Endothelial cell of umbilical vein (primary cell): ENCODE measurements at regions not wholly inside any gene's neighbourhood (a gene's known extent, or its start where the extent isn't known, plus 50 kb on each side); places are given as distances from the start of the nearest gene placed in this dataset.

Experiments
- BruUV-seq: library from RNA; stranded (reverse); fragments of 400-500 nt; replicated peaks from 2 replicates; lab custom pipeline; 2021; lab: Mats Ljungman, UMichigan
- CTCF ChIA-PET: fragments of 300-600, 350-600 bp; sonication (Branson Sonifier 250); formaldehyde crosslinking; loops from one replicate; lab custom pipeline; 2021; ENCODE audit warnings: antibody characterized with exemption, inconsistent platforms; lab: Charles Lee
- POLR2A ChIA-PET: fragments of 300-600, 350-600 bp; sonication (Branson Sonifier 250); formaldehyde crosslinking; loops from one replicate; lab custom pipeline; 2021; ENCODE audit warnings: antibody characterized with exemption, inconsistent platforms; lab: Charles Lee
- DNase-seq: peaks from one replicate; pipeline ENCODE4 v3.0.0-alpha.2; 2011; ENCODE audit warnings: low read depth, low spot score
- FAIRE-seq: peaks from 2 replicates; lab custom pipeline; 2011; peaks lifted over from hg19 to GRCh38; lab: Jason Lieb, UNC
- H2AFZ ChIP-seq: 2 replicates; pipeline ENCODE4 v1.6.0; 2012; ENCODE audit warnings: low read depth, low read length, control low read depth, inconsistent platforms
- H3K27ac ChIP-seq: 2 replicates; pipeline ENCODE4 v1.5.1; 2011; ENCODE audit warnings: low read depth, mild to moderate bottlenecking, control low read depth, low read length, moderate library complexity; ENCODE audit not compliant: insufficient read depth
- H3K27me3 ChIP-seq, 2 experiments: 2 replicates each; pipeline versions ENCODE4 v1.6.0 to v1.6.1; 2011; ENCODE audit warnings: low read length in 2 of 2, mixed read lengths in 1 of 2; ENCODE audit not compliant: control insufficient read depth in 2 of 2, insufficient read depth in 2 of 2
- H3K36me3 ChIP-seq, 2 experiments: 2 replicates in 1 of 2; 3 replicates in 1 of 2; pipeline ENCODE4 v1.5.1; 2011; ENCODE audit warnings: low read length in 2 of 2, mild to moderate bottlenecking in 1 of 2, moderate library complexity in 1 of 2; ENCODE audit not compliant: control insufficient read depth in 2 of 2, insufficient read depth in 2 of 2; ENCODE audit errors: extremely low read depth in 1 of 2
- H3K4me1 ChIP-seq: 3 replicates; pipeline ENCODE4 v1.5.1; 2011; ENCODE audit warnings: mild to moderate bottlenecking, low read length; ENCODE audit not compliant: control insufficient read depth, insufficient read depth; ENCODE audit errors: extremely low read depth
- H3K4me2 ChIP-seq: 2 replicates; pipeline ENCODE4 v1.6.1; 2011; ENCODE audit warnings: low read length, control low read depth, mixed read lengths; ENCODE audit not compliant: insufficient read depth
- H3K4me3 ChIP-seq, 3 experiments: fragments of 200-600 bp in 1 of 3; sonication (generic), shearing (Covaris generic) in 1 of 3; replicated peaks in 1 of 3; 2 replicates each; pipeline ENCODE4 v1.5.1; 2011 to 2016; ENCODE audit warnings: control low read depth in 3 of 3, low read length in 3 of 3, mild to moderate bottlenecking in 2 of 3, inconsistent platforms in 1 of 3, low read depth in 1 of 3, moderate library complexity in 1 of 3; ENCODE audit not compliant: insufficient read depth in 1 of 3
- H3K79me2 ChIP-seq: 2 replicates; pipeline ENCODE4 v1.6.0; 2012; ENCODE audit warnings: low read length, inconsistent platforms; ENCODE audit not compliant: control insufficient read depth, insufficient read depth
- H3K9ac ChIP-seq: replicated peaks from 2 replicates; pipeline ENCODE3; 2011; ENCODE audit warnings: low read length, control low read depth; ENCODE audit not compliant: insufficient read depth; ENCODE audit errors: extremely low read depth
- H3K9me1 ChIP-seq: replicated peaks from 3 replicates; pipeline ENCODE4 v1.6.0; 2011; ENCODE audit warnings: mild to moderate bottlenecking, low read length; ENCODE audit not compliant: control insufficient read depth, insufficient read depth; ENCODE audit errors: extremely low read depth
- H3K9me3 ChIP-seq: replicated peaks from 2 replicates; pipeline ENCODE4 v1.5.1; 2012; ENCODE audit warnings: low read length, inconsistent platforms; ENCODE audit not compliant: control insufficient read depth, insufficient read depth
- H4K20me1 ChIP-seq: replicated peaks from 2 replicates; pipeline ENCODE3; 2011; ENCODE audit warnings: mild to moderate bottlenecking, low read length; ENCODE audit not compliant: control insufficient read depth, insufficient read depth; ENCODE audit errors: extremely low read depth
- CTCF ChIP-seq, 2 donors: IDR thresholded peaks; 1 replicate in 1 of 2; 2 replicates in 1 of 2; pipeline ENCODE4 v1.5.1; 2011; ENCODE audit warnings: low read length in 2 of 2, mild to moderate bottlenecking in 2 of 2, moderate library complexity in 2 of 2, control low read depth in 1 of 2, inconsistent platforms in 1 of 2, low read depth in 1 of 2; ENCODE audit not compliant: insufficient read depth in 1 of 2; ENCODE audit errors: extremely low read depth in 1 of 2
- EZH2 ChIP-seq: IDR thresholded peaks from 2 replicates; pipeline ENCODE4 v1.6.1; 2012; ENCODE audit warnings: borderline replicate concordance, low read depth, mild to moderate bottlenecking, moderate library complexity, low read length, inconsistent platforms; ENCODE audit not compliant: severe bottlenecking
- FOS ChIP-seq: IDR thresholded peaks from 2 replicates; pipeline ENCODE4 v1.6.1; 2011; ENCODE audit warnings: mild to moderate bottlenecking, low read length, moderate library complexity, borderline replicate concordance; ENCODE audit not compliant: insufficient read depth
- GATA2 ChIP-seq: IDR thresholded peaks from 2 replicates; pipeline ENCODE4 v1.7.0; 2011; ENCODE audit warnings: low read depth, mild to moderate bottlenecking, moderate library complexity, mixed read lengths, low read length; ENCODE audit not compliant: insufficient read length, insufficient read depth
- JUN ChIP-seq: IDR thresholded peaks from 2 replicates; pipeline ENCODE4 v1.6.1; 2011; ENCODE audit warnings: borderline replicate concordance, low read depth; ENCODE audit not compliant: insufficient read length, insufficient read depth
- MAX ChIP-seq: IDR thresholded peaks from 2 replicates; pipeline ENCODE4 v1.6.1; 2011; ENCODE audit not compliant: insufficient read depth, insufficient read length
- MYC ChIP-seq: IDR thresholded peaks from one replicate; pipeline ENCODE4 v1.6.1; 2011; ENCODE audit warnings: mild to moderate bottlenecking, low read depth, low read length
- POLR2A ChIP-seq: IDR thresholded peaks from 2 replicates; pipeline ENCODE4 v1.6.1; 2012; ENCODE audit warnings: low read depth, mild to moderate bottlenecking, control low read depth, low read length
- POLR2AphosphoS5 ChIP-seq: IDR thresholded peaks from 2 replicates; pipeline ENCODE4 v1.6.1; 2012; ENCODE audit warnings: low read depth, mild to moderate bottlenecking, control low read depth, low read length, moderate library complexity; ENCODE audit not compliant: insufficient read depth
- dilution Hi-C: fragments of 300-500 bp; cut with MboI; formaldehyde crosslinking; loops from one replicate; pipeline ENCODE4 v1.15.0; 2019; ENCODE audit warnings: low sequenced_read_pairs; ENCODE audit not compliant: extremely low pct_ligation_motif_present
- intact Hi-C: fragments of 100-400 bp; cut with micrococcal nuclease; formaldehyde crosslinking; loops from one replicate; pipeline ENCODE4 v1.10.0; 2022

DNA sequence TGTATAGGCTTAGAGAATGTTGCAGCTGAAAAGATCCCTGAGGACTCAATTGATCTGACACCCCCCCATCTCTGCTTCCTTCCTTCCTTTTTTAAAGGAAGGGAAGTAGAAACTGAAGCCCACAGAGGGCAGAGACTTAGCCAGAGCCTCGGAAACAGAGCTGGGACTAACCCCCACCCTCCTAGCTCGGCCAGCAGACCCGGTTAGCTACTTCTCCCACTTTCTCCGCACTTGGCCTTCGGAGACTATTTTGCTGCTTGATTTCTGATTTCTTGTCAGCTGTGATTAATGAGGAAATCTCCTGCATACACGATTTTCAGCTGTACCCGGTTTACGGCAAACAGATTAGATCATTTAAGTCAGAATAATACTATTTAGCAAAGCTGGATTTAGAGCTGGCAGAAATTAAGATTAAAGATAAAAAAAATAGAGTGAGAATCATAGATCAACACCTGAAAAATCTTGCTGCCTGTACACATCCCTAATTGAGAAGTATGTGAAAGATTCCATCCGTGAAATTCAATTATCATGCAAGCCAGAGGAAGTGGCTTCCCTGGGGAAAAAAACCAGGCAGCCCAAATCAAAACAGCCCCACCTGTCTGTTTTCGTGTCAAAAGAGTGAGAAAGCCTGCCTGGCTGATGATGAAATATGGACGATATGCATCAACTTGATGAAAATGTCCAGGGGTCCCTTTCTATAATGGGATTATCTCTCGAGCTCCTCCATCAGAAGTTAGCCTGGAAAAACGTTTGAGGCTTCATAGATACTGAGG, 159.5 kb upstream of the SHB start:
- BruUV-seq: no TSS peak
- CTCF ChIA-PET: interaction anchor here (0.6 to 0.8 kb wide), 2 partner anchors 35 to 115 kb away, joined by 3 read pairs; no protein-coding TSS in a partner anchor
- Histone ChIP-seq H3K9ac (no peak overlapping the region), H3K27ac (no peak overlapping the region), H3K4me1 (no peaks in the 10 kb centered on the region), H2AFZ (no peak overlapping the region), H3K4me3 (no peak overlapping the region), H3K9me1 (no peaks in the 10 kb centered on the region), H4K20me1 (no peaks in the 10 kb centered on the region), H3K27me3 (peaks cover 20% of the 10 kb centered on the region in 2 experiments), H3K79me2 (no peaks in the 10 kb centered on the region), H3K9me3 (no peaks in the 10 kb centered on the region), H3K4me2 (no peak overlapping the region), H3K36me3 (no peaks in the 10 kb centered on the region)
- DNase-seq (no peak), FAIRE-seq (no peak)
- POLR2A ChIA-PET: no interaction called here
- TF ChIP-seq JUN: no peak
- TF ChIP-seq FOS: no peak
- no peak for TF ChIP-seq MYC
- no peak for TF ChIP-seq POLR2AphosphoS5
- no peak for TF ChIP-seq POLR2A
- TF ChIP-seq EZH2: no peak
- no peak for TF ChIP-seq GATA2
- TF ChIP-seq CTCF (IDR thresholded peaks at IDR 0.05; ENCODE audit: extremely low read depth in 1 of 2, insufficient read depth in 1 of 2, low read depth in 1 of 2, low read length in 2 of 2): no peak
- no peak for TF ChIP-seq MAX
- dilution Hi-C loops: no loop called here
- intact Hi-C loops: no loop called here
